ENCODE measurements at regions not wholly inside any gene's neighbourhood (a gene's known extent, or its start where the extent isn't known, plus 50 kb on each side); places are given as distances from the start of the nearest gene placed in this dataset.

DNA sequence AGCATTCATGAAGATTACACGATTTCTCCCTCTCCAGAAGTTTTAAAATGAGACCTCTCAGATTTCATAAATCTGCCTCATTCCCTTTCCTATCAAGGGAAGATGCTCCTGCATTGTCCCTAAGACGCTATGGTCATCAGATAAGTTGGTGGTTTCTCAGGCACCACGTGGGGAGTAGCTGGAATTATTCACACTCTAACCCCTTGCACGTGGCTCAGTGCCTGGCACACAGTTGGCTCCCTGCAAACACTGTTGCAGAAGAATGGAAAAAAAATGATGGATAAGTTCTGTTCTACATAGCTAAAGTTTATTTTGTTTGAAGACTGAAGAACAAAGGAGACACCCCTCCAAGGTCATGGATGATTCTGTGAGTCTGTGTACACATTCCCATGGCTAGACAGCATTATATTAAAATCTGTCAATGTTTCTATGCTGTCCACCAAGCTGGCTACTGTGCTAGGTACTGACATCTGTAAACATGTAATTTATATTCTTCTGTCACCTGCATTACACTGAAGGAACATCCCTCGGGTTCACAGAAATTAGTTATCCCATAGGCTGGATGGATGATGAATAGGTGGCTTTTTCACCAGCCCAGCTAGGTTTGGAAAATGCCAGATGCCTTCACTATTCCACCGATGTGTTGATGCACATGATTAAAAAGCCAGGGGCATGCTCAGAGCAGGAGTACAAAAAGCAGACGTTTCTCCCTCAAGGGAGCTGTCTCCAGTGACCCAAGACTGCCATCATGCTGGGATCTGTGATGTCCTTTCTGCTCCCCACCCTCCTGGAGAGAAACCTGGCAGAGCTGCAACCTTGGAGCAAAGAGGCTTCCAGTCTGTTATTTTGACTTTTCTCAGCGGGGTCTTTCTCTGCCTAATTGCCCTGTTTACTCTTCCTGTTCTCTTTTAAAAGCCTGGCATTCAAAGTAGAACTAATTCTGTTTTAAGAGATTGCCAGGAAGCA lies 610.5 kb downstream of the UTRN start:
- no peak overlapping the region for H3K27ac ChIP-seq (ENCODE audit: low read length)
- no peaks in the 10 kb centered on the region for H3K27me3 ChIP-seq (ENCODE audit: insufficient read depth, low read length)
- no peak overlapping the region for H3K9ac ChIP-seq (ENCODE audit: low read depth, low read length)
- H3K9me3 ChIP-seq (ENCODE audit: insufficient read depth, low read depth, low read length): no peaks in the 10 kb centered on the region
- no peak overlapping the region for H3K4me3 ChIP-seq (ENCODE audit: low read length)
- peaks cover 13% of the 10 kb centered on the region for H3K4me1 ChIP-seq (ENCODE audit: insufficient read depth, low read length)
- H3K36me3 ChIP-seq (ENCODE audit: insufficient read depth, low read depth, low read length): no peaks in the 10 kb centered on the region

DNA sequence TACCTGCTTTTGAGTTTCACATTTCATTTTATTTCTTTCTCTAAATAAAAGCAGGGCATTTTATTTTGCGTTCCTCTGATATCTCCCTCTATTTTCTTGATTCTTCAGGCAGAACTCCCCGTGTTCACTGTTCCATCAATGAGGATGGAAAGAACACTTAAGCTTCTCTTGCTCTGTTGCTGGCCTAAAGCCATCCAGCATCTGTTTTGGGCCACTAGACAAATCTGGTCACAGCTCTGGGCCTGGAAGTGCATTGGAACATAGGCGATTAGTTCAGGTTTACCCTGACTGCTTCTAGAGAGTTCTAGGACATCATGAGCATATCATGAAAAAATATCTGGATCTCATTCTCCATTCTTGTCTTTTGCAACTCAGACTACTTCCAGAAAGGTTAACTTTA lies 611.2 kb downstream of the UTRN start:
- Histone ChIP-seq H3K27ac (ENCODE audit: low read length) (no peak overlapping the region), H3K4me3 (ENCODE audit: low read length) (no peak overlapping the region), H3K9ac (ENCODE audit: low read depth, low read length) (no peak overlapping the region), H3K4me1 (ENCODE audit: insufficient read depth, low read length) (peaks cover 13% of the 10 kb centered on the region), H3K36me3 (ENCODE audit: insufficient read depth, low read depth, low read length) (no peaks in the 10 kb centered on the region), H3K9me3 (ENCODE audit: insufficient read depth, low read depth, low read length) (peaks cover 4% of the 10 kb centered on the region; the same call in 1 of the 2 replicates), H3K27me3 (ENCODE audit: insufficient read depth, low read length) (no peaks in the 10 kb centered on the region)

DNA sequence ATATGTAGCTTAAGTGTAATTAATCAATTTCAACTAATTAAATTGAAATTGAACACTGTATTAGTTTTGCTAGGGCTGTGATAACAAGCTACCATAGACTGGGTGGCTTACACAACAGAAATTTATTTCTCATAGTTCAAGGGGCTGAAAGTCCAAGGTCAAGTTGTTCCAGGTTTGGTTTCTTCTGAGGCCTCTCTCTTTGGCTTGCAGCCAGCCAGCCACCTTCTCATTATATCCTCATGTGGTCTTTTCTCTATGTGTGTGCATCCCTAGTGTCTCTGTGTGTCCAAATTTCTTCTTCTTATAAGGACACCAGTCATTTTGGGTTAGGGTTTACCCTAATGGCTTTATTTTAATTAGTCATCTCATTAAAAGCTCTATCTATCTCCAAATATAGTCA lies 611.7 kb downstream of the UTRN start:
- Histone ChIP-seq H3K36me3 (ENCODE audit: insufficient read depth, low read depth, low read length) (no peaks in the 10 kb centered on the region), H3K9me3 (ENCODE audit: insufficient read depth, low read depth, low read length) (peaks cover 10% of the 10 kb centered on the region), H3K4me1 (ENCODE audit: insufficient read depth, low read length) (peaks cover 13% of the 10 kb centered on the region), H3K27me3 (ENCODE audit: insufficient read depth, low read length) (no peaks in the 10 kb centered on the region), H3K9ac (ENCODE audit: low read depth, low read length) (no peak overlapping the region), H3K27ac (ENCODE audit: low read length) (no peak overlapping the region), H3K4me3 (ENCODE audit: low read length) (no peak overlapping the region)

DNA sequence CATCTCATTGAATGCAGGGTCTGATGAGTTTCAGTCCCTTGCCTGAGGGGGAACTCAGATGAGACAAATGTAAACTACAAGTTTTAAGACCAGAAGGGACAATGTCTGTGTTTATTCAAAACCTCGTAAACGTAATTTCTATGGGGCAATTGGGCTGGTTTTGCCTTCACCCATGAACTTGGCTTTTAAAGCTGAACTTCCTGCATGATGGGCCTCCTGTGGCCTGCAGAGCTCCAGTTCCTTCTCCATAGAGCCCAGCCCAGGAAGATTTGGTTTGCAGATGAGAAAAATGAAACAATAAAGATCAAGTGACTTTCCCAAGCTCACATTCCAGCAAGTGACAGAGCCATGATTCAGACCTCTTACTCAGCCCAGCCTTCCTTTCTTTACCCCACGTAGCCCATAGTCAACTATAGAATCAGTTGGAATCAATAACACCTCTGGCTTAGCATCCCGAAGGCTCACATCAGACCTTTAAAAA lies 612.3 kb downstream of the UTRN start:
- H3K9ac ChIP-seq (ENCODE audit: low read depth, low read length): no peak overlapping the region

DNA sequence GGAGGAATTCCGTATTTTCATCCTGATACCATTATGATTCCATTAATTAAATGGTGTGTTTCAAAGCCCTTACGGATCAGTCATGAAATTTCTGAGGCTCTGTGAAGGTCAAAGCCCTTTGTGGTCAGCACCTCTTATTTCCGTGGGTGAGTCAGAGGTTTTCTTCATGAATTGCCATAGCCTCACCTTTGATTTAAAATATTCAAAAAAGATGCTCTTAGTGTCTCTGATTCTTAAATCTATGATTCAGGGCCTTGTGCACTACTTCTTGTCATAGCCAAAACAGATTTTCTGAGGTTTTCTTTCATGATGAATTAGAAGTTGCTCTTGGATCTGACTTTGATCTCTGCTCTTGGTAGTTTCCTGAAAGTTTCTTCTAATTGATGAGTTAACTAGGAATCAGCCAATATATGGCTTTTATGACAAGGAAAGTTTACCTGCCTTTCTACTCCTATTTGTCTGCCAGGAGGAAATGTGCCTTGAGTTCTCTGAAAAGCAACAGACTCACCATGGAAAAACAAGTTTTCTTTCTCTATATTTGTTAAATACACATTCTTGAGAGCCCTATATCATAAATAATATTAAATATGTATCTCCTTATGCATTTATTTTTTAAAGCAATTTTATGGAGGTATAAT lies 613.0 kb downstream of the UTRN start:
- no peak overlapping the region for H3K27ac ChIP-seq (ENCODE audit: low read length)
- no peaks in the 10 kb centered on the region for H3K27me3 ChIP-seq (ENCODE audit: insufficient read depth, low read length)
- no peak overlapping the region for H3K9ac ChIP-seq (ENCODE audit: low read depth, low read length)
- peaks cover 17% of the 10 kb centered on the region for H3K9me3 ChIP-seq (ENCODE audit: insufficient read depth, low read depth, low read length)
- peaks cover 13% of the 10 kb centered on the region for H3K4me1 ChIP-seq (ENCODE audit: insufficient read depth, low read length)
- no peak overlapping the region for H3K4me3 ChIP-seq (ENCODE audit: low read length)
- H3K36me3 ChIP-seq (ENCODE audit: insufficient read depth, low read depth, low read length): no peaks in the 10 kb centered on the region

More for the DNA sequence above, 612.3 kb downstream of the UTRN start:
- H3K4me1 ChIP-seq (ENCODE audit: insufficient read depth, low read length): peaks cover 13% of the 10 kb centered on the region
- no peak overlapping the region for H3K4me3 ChIP-seq (ENCODE audit: low read length)
- H3K27ac ChIP-seq (ENCODE audit: low read length): no peak overlapping the region
- no peaks in the 10 kb centered on the region for H3K27me3 ChIP-seq (ENCODE audit: insufficient read depth, low read length)
- H3K36me3 ChIP-seq (ENCODE audit: insufficient read depth, low read depth, low read length): no peaks in the 10 kb centered on the region
- peaks cover 16% of the 10 kb centered on the region for H3K9me3 ChIP-seq (ENCODE audit: insufficient read depth, low read depth, low read length)

DNA sequence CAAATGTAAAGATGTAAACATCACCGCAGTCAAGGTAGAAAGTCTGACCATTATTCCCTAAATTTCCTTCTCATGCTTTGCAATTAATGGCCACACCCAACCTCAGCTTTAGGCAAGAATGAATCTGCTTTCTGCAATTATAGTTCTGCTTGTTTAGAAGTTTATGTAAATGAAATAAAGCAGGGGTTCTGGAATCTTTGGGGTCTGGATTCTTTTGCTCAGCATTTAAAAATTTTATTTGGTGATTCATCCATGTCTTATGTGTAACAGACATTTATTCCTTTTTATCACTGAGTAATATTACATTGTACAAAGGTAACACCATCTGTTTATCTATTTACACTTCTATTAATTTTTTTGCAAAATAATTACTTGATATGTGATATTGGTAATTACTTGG lies 613.6 kb downstream of the UTRN start:
- Histone ChIP-seq H3K9ac (ENCODE audit: low read depth, low read length) (no peak overlapping the region), H3K9me3 (ENCODE audit: insufficient read depth, low read depth, low read length) (peaks cover 17% of the 10 kb centered on the region), H3K4me1 (ENCODE audit: insufficient read depth, low read length) (peaks cover 13% of the 10 kb centered on the region), H3K27me3 (ENCODE audit: insufficient read depth, low read length) (no peaks in the 10 kb centered on the region), H3K27ac (ENCODE audit: low read length) (no peak overlapping the region), H3K36me3 (ENCODE audit: insufficient read depth, low read depth, low read length) (no peaks in the 10 kb centered on the region), H3K4me3 (ENCODE audit: low read length) (no peak overlapping the region)

DNA sequence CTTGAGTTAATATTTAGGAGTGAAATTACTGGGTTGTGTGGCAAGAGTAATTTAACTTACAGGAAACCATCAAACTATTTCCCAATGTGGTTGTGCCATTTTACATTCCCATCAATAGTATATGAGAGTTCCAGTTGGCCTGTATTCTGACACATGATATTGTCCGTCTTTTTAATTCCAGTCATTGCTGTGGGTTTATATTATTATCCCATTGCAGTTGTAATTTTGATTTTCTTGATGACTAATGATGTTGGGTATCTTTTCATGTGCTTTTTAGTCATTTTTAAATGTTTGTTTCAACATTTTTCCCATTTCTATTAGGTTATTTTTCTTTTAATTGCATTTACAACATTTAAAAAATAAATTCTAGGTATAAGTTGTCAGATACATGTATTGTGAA lies 614.0 kb downstream of the UTRN start:
- no peak overlapping the region for H3K27ac ChIP-seq (ENCODE audit: low read length)
- H3K4me3 ChIP-seq (ENCODE audit: low read length): no peak overlapping the region
- no peaks in the 10 kb centered on the region for H3K36me3 ChIP-seq (ENCODE audit: insufficient read depth, low read depth, low read length)
- no peak overlapping the region for H3K9ac ChIP-seq (ENCODE audit: low read depth, low read length)
- peaks cover 13% of the 10 kb centered on the region for H3K4me1 ChIP-seq (ENCODE audit: insufficient read depth, low read length)
- no peaks in the 10 kb centered on the region for H3K27me3 ChIP-seq (ENCODE audit: insufficient read depth, low read length)
- H3K9me3 ChIP-seq (ENCODE audit: insufficient read depth, low read depth, low read length): peaks cover 17% of the 10 kb centered on the region

DNA sequence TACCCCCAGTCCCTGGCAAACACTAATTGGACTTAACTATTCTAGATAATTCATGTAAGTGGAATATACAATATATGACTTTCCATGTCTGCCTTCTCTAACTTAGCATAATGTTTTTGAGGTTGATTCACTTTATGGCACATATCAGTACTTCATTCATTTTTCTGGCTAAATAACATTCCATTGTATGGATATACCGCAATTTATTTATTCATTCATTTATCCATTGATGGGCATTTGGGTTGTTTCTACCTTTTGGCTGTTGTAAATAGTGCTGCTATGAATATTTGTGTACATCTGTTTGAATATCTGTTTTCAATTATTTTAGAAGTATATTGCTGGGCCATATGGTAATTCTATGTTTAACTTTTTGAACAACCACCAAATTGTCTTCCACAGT lies 616.3 kb downstream of the UTRN start:
- H3K9ac ChIP-seq (ENCODE audit: low read depth, low read length): no peak overlapping the region
- no peaks in the 10 kb centered on the region for H3K36me3 ChIP-seq (ENCODE audit: insufficient read depth, low read depth, low read length)
- H3K4me3 ChIP-seq (ENCODE audit: low read length): no peak overlapping the region
- H3K27me3 ChIP-seq (ENCODE audit: insufficient read depth, low read length): no peaks in the 10 kb centered on the region
- H3K27ac ChIP-seq (ENCODE audit: low read length): no peak overlapping the region
- peaks cover 6% of the 10 kb centered on the region; the same call in 1 of the 2 replicates for H3K4me1 ChIP-seq (ENCODE audit: insufficient read depth, low read length)
- peaks cover 17% of the 10 kb centered on the region for H3K9me3 ChIP-seq (ENCODE audit: insufficient read depth, low read depth, low read length)

DNA sequence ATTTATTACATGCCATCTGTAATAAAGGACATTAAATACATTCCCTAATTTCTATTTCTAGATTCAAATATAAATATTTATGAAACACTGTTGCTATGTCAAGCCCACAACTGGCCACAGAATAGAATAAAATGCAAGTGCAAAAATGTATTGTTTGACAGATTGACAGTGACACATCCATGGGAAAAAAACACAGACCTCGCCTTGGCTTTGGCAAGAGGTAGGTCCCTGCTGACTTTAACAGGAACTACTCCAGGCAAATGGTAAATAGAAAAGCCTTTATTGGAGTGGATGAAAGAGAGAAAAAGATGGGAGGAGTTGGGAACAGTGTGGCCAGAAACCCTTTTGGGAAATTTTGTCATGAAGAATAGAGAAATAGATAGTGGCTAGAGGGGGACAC lies 622.9 kb downstream of the UTRN start:
- H3K36me3 ChIP-seq (ENCODE audit: insufficient read depth, low read depth, low read length): no peaks in the 10 kb centered on the region
- H3K4me1 ChIP-seq (ENCODE audit: insufficient read depth, low read length): no peaks in the 10 kb centered on the region
- no peak overlapping the region for H3K9ac ChIP-seq (ENCODE audit: low read depth, low read length)

DNA sequence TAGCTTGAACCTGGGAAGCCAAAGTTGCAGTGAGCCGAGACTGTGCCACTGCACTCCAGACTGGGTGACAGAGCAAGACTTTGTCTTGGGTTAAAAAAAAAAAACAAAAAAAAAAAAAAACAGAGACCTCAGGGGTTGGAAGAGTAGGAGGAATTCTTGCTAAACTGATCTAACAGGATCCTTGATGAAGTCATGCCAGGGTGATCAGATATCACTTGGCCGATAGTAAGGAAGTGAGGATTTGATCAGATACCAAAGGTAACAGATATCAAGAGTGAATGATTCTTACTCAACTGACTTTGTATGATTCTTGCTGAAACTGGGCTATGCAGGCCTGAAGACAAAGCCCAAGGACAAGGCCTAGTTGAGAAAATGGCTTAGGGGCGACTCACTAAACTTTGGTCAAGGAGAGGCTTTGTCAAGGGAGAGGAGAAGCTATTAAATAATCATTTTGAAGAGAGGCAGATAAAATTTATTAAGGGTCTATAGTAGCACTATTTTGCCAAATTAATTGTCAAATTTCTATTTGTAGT lies 624.7 kb downstream of the UTRN start:
- H3K9ac ChIP-seq (ENCODE audit: low read depth, low read length): no peak overlapping the region
- no peak overlapping the region for H3K27ac ChIP-seq (ENCODE audit: low read length)
- H3K9me3 ChIP-seq (ENCODE audit: insufficient read depth, low read depth, low read length): no peaks in the 10 kb centered on the region
- H3K4me1 ChIP-seq (ENCODE audit: insufficient read depth, low read length): no peaks in the 10 kb centered on the region
- H3K36me3 ChIP-seq (ENCODE audit: insufficient read depth, low read depth, low read length): no peaks in the 10 kb centered on the region
- H3K27me3 ChIP-seq (ENCODE audit: insufficient read depth, low read length): no peaks in the 10 kb centered on the region
- H3K4me3 ChIP-seq (ENCODE audit: low read length): no peak overlapping the region

More for the DNA sequence above, 622.9 kb downstream of the UTRN start:
- H3K27me3 ChIP-seq (ENCODE audit: insufficient read depth, low read length): no peaks in the 10 kb centered on the region
- no peak overlapping the region for H3K27ac ChIP-seq (ENCODE audit: low read length)
- H3K9me3 ChIP-seq (ENCODE audit: insufficient read depth, low read depth, low read length): no peaks in the 10 kb centered on the region
- H3K4me3 ChIP-seq (ENCODE audit: low read length): no peak overlapping the region

DNA sequence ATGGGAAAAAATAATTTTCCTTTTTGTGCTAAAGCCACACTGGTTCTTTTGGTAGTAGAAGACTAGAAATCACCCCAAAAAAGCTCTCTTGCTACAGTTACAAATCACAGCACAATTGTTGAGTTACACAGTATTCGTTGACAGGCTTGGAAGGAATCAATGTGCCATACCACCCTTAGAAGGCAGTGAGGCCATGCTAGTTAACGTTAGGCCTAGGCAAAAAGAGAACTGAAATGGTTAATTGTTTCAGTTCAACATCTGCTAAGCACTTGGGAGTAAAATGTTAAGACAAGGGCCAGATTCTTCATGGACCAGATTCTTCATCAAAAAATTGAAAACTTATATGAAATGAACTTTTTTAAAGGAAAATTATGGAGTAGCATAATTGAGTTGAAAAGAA lies 626.2 kb downstream of the UTRN start:
- H3K9ac ChIP-seq (ENCODE audit: low read depth, low read length): no peak overlapping the region
- H3K27ac ChIP-seq (ENCODE audit: low read length): no peak overlapping the region
- no peaks in the 10 kb centered on the region for H3K9me3 ChIP-seq (ENCODE audit: insufficient read depth, low read depth, low read length)
- no peaks in the 10 kb centered on the region for H3K27me3 ChIP-seq (ENCODE audit: insufficient read depth, low read length)
- no peaks in the 10 kb centered on the region for H3K4me1 ChIP-seq (ENCODE audit: insufficient read depth, low read length)
- no peak overlapping the region for H3K4me3 ChIP-seq (ENCODE audit: low read length)
- no peaks in the 10 kb centered on the region for H3K36me3 ChIP-seq (ENCODE audit: insufficient read depth, low read depth, low read length)

Measured in iPS-20b (cell line).